Globus pallidus (tissue), 1 donor: ENCODE measurements at regions not wholly inside any gene's neighbourhood (a gene's known extent, or its start where the extent isn't known, plus 50 kb on each side); places are given as distances from the start of the nearest gene placed in this dataset.
A peak's percentile ranks its signal among the peaks of the same experiment; 100 is the strongest.

ENCODE experiments used
- DNase-seq: peaks from one replicate; pipeline ENCODE4 v3.0.0-alpha.2; 2015; ENCODE audit warnings: low spot score

DNA sequence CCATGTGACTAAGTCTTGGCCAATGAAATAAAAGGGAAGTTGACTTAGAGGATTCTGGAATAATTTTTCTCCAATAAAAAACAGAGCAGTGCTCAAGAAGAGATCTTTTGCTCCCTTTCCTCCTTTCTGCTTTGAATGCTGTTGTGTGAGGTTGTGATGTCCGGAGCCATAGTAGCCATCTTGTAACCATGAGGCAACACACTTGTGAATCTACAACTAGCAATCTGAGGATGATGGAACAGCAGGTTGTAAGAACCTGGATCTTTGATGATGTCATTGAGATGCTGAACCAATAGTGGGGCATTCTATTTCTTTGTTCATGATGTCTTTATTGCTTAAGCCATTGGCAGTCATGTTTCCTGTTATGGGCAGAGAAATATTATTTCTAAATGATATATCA lies 230.0 kb upstream of the SRRM4 start:
- DNase-seq, result no peak

DNA sequence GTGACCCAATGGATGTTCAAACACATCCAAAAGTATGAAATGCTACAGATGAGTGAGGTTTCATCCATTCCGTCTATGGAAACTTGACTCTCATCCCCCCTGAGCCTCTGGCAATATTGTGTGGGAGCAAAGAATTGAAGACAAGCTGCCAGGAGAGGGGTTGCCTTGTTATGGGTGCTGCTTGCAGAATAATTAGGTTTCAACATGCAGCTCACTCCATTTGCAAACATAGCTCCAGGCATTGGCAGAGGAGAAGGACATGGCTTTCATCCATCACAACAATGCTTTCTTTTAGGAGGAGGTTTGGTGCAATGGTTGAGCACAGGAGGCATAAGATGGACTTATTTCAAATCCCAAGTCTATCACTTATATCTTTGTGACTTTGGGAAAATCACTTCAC lies 220.7 kb upstream of the SRRM4 start:
- peak; percentile 41 for DNase-seq

DNA sequence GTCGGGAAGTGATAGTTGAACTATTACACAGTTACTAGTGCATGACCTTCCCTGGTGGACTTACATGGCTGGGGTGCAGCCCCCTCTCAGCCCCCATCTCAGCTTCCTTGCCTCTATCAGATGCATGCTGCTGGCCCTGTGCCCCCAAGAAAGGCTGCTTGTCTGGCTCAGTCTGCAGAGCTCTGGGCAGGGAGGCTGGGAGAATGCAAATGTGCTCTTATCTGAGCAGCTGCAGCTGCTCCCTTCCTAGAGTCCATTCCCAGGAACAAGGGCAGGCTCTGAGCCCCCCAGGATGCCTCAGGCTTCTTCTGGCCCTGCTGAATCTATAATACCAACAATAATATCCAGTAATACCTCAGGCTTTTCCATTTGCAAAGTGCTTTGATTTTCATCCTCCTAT lies 218.1 kb upstream of the SRRM4 start:
- no peak for DNase-seq

DNA sequence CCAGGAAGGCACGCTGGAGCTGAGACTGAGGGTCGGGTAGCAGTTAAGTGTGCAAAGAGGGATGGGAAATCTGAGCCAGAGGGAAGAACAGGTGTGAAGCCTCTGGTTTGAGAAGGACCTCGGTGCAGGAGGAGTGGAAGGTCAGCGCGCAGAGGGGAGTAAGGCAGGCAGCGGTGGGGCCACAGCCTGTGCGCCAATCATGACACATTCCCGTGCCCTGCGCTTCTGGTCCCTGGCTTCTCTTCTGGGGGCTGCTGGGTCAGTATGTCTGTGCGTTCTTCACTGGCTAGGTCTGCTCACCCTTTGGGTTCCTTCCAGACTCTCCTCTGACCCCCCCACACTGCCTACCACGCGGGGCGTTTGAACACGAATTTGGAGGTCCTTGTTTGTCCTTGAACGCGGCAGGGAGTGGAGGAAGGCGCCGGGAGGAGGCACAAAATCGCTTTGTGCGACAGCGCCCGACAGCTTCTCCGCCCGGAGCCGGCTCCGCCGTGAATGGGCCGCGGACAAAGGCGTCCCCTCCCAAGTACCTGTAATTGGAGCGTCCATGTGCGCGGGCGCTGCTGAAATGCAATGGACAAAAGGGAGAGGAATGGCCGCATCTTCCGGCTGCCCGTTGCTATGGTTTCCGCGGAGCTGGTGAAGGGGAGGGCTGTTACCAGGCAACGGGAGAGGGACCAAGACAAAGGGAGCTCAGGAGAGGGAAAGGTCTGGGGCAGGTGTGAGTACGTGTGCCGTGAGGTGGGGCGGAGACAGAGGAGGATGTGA lies 207.2 kb upstream of the SRRM4 start:
- DNase-seq, result peak; percentile 51

DNA sequence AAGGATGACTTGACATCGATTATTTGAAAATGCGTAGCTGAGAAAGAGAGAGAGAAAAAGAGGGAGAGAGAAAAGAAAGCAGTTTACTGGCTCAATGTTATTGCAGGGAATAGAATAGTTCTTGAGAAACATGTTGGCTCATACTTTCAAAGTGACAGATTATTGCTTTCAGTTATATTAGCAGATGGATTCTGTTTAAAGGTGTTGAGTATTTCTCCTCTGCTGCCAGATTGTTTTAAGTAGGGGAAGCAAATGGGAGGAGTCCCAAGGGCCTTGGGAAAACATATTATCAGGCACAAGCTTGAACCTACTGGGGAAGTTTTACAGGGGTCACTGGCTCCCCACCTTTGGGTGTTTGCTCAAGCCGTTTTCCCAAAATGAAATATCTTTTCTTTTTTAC lies 203.8 kb upstream of the SRRM4 start:
- no peak for DNase-seq

DNA sequence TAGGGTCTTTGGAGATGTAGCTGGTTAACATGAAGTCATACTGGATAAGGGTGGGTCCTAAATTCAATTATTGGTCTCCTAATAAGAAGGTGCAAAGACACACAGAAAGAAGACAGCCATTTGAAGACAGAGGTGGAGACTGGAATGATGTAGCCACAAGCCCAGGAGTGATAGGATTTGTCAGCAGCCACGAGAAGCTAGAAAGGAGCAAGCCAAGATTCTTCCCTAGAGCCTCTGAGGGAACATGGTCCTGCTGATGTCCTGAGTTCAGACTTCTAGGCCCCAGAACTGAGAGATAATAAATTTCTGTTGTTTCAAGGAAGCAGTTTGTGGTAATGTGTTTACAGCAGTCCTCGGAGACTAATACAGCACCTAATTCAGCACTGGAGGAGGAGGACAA lies 203.3 kb upstream of the SRRM4 start:
- DNase-seq, result no peak

DNA sequence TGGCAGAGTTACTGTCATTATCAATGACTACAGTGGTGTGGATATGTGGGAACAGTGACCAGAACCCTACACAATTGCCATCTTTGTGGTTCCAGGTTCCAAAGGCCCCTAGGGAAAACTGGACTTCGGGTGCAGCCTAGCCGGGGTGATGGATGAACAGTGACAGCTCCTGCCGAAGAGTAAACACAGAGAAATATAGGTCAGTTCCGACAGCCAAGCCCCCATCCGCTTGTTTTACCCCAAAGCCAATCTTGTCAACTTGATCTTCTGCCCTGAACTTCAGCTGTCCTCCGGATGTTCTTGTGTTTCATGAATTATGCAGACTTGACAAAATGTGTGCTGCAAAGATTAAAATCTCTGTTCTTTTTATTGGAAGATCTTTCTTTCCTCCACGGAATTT lies 200.4 kb upstream of the SRRM4 start:
- no peak for DNase-seq

DNA sequence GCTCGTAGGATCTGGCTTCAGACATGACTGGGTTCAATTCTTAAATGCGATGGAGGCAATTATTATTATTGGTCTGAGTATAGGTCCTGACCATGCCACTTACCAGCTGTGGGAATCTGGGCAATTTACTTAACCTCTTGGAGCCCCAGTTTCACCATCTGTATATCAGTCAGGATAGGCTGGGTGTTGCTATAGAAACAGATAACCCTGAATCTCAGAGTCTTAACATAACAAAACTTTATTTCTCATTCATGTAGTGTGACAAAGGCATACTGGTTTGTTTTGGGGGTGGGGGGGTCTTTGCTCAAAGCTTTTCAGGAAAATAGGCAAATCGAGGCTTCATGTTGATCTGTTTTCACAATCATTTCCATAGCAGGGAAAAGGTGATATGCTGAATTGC lies 199.6 kb upstream of the SRRM4 start:
- DNase-seq, result no peak

DNA sequence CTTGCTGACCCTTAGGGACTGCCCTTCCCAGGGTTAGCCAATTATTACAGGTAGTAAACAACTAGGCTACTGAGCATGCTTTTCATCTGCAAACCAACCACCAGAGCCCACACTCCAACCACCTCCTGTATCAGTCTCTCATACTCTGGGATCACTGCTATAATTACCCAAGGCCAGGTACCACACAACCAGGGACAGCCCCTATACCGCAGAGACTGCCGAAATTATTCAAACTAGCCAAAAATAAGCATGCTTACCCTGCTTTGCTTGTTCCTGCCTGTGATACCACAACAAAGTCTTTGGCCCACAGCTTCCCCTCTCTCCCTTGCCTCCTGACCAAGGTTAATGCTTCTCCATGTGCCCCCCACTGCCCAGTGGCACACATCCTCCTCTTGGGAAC lies 197.6 kb upstream of the SRRM4 start:
- DNase-seq, result no peak

DNA sequence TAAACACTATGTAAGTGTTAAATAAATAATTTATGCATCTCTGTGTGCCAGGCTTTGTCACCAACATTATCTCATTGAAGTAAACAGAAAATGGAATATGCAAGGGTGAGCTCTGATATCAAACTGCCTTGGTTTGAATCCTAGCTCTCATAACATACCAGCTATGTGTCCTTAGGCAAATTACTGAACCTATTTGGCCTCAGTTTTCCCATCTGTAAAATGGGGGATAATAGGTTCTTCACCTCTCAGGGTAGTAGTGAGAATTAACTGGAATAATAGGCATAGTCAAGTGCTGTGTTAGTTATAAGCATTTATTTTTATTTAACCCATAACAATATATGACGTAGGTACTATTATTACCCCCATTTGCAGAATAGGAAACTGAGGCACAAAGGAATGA lies 190.8 kb upstream of the SRRM4 start:
- no peak for DNase-seq

DNA sequence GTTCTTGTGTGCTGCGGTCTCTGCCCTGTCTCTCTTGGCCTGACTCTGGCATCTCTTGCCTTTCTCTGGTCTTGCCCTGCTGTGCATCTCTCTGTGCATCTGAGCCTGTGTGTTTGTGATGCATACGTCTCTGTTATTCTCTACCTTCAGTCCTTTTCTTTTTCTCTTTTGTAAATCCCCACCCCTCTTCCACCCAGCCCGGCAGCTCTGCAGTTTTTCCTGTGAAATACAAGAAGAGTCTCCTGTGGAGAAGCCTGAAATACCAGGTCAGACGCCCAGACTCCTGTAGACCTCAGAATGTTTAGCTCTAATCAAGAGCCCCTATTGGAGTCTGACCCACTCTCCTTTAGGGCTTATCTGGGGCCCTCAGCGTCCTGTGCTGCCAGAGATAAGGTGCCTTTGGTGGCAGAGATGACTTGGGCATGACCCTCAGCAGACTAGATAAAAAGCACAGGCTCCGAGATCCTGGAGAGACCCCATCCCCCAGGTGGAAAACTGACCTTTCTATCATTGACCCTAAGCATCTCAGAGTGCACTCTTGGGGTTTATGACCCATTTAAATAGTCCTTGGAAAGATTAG lies 167.5 kb upstream of the SRRM4 start:
- DNase-seq, result no peak

DNA sequence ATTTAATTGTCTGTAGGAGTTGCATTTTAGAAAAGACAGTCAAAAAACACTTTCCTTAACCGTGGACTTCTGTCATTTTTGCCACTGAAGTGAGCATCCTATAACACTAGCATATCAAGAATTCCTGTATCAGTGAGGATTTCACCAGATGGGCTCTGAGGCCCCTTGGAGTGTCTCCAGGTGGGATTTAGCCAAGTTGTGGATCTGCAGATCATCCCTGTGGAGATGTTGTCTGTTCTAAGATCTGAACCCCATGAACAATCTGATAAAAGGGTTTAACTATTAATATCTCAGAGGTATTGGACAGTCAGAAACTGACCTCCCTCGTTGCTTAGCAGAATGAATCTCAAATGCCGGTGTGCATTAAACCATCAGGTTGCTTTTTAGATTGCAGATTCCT lies 165.0 kb upstream of the SRRM4 start:
- DNase-seq, result no peak

DNA sequence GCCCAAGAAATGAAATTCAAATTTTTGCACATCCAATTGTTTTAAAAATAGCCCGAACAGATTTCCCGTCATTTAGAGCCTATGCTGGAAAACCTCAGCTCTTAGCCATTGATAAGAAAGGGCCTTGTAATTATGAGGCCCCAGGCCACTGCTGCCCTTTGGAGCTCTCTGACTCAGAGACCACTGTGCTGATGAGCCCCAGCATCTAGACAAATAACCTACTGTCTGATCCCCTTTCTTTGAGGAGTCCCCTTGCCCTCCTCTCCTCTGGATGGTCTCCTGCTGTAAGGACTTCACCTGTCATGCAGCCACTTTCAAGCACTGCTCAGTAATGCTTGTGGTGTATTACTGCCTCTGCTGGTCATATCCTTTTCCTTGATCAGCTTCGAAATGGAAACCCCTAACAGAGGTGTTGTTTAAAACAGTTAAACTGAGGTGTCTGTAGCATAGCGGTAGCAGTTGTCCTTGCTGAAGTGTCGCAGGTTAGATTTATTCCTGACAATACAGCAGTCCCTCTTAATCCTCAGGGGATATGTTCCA lies 159.9 kb upstream of the SRRM4 start:
- DNase-seq, result no peak

DNA sequence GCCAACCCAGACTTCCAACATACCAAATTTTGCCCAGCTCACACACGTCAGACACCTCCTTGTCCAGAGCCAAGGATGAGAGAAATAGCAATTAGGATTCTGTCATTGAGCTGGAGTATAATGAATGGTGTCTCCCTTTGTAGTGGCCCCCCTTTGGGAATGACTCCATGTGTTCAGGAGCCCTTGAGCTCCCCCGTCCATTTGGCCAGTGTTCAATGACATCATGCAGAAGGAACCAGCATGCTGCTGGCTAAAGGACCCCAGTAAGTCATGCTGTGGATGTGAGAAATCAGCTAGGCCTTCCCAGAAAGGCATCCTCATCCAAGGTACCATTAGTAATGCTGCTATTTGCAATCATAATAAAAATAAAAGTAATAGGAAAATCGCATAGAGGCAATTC lies 158.8 kb upstream of the SRRM4 start:
- DNase-seq, result no peak

DNA sequence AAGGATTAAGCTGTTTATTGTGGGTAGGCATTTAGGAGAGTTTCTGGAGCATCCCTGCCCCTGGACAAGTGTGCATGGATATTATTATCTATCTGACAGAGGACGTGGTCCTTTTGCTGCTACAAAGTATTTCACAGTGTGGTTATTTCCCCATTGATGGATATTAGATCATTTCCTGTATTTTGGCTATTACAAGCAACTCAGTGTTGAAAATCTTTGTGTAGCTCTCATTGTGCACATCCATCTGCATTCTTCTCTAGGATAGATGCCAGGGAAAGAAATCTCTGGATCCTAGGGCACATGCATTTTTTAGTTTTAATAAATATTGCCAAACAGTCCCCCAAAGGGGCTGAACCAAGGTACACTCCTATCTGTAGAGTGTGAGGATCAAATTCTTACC lies 154.3 kb upstream of the SRRM4 start:
- DNase-seq, result peak; percentile 79

DNA sequence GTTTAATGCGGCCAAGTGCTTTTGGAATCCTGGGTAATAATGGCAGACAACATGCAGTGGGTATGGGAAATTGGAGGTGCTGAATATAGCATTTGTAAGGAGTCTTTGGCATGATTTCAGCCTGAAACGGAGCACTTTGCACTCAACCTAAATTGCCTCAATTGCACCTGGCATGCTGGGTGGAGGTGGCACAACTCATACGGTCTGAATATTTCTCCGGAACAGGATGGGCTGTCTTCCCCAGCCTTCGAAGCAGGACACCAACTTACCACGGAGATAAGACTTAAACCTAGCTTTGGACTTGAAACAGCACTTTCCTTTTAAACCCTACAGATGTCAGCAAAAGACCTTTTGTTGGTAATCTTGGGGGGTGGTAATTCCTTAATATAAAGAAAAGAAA lies 153.7 kb upstream of the SRRM4 start:
- peak; percentile 57 for DNase-seq

DNA sequence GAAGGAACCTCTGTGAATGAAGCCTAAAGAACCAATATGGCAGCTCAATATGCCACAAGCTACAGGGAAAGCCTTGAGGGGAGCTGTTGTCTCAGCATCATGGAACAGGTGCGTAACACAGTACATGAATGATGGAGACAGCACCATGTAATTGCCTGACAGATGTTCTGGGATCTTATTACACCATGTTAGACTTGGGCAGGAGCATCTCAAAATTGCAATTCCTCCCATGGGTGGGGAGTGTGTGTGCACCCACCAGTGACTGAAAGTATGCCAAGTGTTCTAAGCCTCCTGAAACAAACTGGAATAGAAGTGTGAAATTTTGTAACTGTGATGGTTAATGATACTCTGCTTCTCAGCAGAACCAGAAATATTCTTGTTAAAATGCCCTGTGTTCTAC lies 151.0 kb upstream of the SRRM4 start:
- no peak for DNase-seq

DNA sequence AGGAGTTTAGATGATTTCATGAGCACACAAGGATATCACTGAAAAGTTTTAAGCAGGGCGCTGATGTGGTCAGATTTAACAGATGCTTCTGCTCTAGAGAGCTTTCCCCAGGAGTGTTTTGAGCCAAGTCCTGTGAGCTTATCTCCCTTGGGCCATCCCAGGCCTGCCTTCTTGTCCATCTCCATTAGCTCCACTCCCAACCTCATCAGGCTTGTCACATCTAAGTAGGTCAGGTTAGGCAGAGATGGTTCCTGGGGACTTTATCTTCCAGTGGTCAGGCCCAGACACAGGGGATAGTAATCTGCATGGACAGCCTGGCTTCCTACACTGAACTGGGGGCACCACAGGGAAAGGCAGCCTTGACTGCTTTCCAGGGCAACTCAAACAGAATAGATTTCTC lies 145.4 kb upstream of the SRRM4 start:
- no peak for DNase-seq

DNA sequence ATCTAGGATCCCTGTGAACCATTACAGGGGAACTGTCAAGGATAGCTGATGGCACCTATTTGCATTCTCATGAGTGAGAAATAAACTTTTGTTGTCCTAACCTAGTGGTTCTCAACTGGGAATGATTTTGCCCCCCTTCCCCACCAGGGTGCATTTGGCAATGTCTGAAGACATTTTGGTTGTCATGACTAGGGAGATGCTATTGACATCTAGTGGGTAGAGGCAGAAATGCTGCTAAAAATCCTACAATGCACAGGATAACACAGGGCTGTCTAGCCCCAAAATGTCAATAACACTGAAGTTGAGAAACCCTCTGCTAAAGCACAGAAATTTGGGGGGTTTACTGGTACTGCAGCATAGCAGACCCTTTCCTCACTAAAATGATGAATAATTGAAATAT lies 140.9 kb upstream of the SRRM4 start:
- no peak for DNase-seq

DNA sequence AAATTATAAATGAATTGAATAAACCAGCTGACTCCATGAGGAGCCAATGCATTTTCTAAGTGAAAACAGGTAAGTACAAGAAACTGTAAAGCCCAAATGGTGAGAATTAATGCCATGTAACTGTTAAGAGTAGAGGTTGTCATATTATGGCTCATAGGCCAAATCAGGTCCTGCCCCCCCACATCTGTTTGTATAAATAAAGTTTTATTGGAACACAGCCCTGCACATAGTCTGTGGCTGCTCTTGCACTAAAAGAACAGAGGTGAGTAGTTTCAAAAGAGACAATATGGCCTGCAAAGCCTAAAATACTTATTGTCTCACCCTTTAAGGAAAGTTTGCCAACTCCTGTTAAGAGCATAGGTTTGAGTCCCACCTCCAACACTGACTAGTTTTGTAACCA lies 140.5 kb upstream of the SRRM4 start:
- no peak for DNase-seq

DNA sequence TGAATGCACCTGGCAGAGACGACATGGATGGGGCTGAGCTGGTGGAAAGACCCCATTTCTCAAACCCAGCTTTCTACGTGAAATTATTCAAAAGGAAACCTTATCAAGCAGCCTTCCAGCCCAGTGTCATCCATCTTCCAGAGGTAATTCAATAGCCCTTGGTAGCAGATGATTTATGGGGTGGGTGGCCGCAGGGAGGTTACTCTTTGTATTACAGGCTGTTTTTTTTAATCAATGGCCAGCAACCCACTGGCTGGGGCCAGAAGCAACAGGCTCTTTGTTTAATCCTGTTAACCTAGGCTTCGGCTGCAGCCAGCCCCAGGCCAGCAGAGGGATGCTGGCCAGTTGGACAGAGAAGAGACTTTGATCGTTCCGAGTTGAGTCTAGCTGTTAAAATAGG lies 139.8 kb upstream of the SRRM4 start:
- no peak for DNase-seq

DNA sequence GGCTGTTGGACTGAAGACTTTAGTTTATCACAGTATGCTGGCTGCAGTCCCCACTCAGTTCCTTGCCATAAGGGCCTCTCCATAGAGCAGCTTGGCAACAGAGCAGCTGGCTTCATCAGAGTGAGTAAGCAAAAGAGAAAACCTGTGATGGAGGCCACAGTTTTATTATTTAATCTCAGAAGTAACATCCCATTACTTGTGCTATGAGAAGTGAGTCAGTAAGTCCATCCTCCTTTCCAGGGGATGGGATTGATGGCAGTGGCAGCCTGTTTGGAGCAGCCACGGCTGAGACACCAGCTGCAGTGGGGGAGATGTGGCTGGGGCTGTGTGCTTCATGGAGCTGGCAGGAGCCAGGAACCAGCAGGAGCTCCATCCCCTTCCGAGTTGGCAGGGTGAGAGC lies 138.5 kb upstream of the SRRM4 start:
- peak; percentile 26 for DNase-seq

DNA sequence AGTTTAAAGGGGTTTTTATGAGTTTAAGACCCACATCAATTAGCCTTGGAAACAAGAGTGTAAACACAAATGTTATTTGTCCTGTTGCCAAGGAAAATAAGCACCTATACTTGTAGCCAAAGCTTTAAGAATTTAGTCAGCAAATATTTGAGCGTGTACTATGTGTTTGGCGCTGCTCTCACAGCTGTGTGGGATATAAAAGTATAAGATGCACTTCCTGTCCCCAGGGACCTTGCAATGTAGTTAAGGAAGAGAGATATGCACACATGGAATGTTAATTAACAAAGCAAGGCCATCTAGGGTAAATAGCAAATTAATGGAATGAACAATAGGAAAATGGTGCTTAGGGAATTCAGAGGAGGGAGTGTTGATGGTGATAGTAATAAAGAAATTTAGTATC lies 134.9 kb upstream of the SRRM4 start:
- no peak for DNase-seq

DNA sequence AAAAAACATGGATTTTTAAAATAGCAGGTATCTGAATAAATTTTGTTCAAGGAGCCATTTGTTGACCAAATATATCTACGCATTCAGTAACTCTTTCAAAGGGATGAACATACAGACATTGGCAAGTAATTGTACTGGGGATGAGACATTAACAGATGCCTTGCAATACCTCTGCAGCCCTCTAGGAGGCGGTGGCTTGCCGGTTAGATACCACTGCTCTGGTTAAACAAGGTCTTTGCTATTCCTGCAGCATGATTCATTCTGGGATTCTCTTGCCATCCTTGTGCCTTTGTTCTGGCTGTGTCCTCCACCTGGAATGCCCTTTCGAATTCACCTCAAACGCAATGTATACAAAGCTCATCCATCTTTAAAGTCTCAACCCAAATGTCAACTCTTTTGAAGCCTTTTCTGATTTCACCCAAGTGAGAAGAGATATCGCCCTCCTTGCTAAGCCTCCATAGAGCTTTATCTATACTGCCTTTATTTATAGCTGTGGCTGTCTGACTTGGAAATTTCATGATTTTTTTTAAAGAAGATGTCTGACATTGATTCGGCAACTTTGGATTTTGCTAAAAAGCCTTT lies 131.0 kb upstream of the SRRM4 start:
- no peak for DNase-seq
